HL-60 (cell line): ENCODE measurements at regions not wholly inside any gene's neighbourhood (a gene's known extent, or its start where the extent isn't known, plus 50 kb on each side); places are given as distances from the start of the nearest gene placed in this dataset.
"Not testable (repeated sequence)": the region's sequence is repeated elsewhere in the genome, so short reads cannot be mapped to it uniquely, and the experiment has no call there.

Experiments used
- DNase-seq, 2 experiments: peaks; one replicate each; pipeline ENCODE4 v3.0.0-alpha.2; 2010 to 2020; ENCODE audit warnings: low read depth in 1 of 2, low spot score in 1 of 2
- H3K27ac ChIP-seq: fragments of 250-450 bp; sonication (Bioruptor Pico); replicated peaks from 2 replicates; pipeline ENCODE4 v1.5.1; 2020; ENCODE audit warnings: mild to moderate bottlenecking, moderate library complexity
- H3K27me3 ChIP-seq: fragments of 250-450 bp; sonication (Bioruptor Pico); 2 replicates; pipeline ENCODE4 v1.5.1; 2021; ENCODE audit warnings: mild to moderate bottlenecking, moderate library complexity; ENCODE audit not compliant: insufficient read depth, poor library complexity, severe bottlenecking
- H3K4me3 ChIP-seq: replicated peaks from 2 replicates; pipeline ENCODE4 v1.5.1; 2011; ENCODE audit warnings: mild to moderate bottlenecking, control low read depth, low read length; ENCODE audit not compliant: insufficient read depth
- GABPA ChIP-seq: IDR thresholded peaks from 2 replicates; pipeline ENCODE4 v1.6.1; 2012; ENCODE audit warnings: low read depth
- POLR2AphosphoS5 ChIP-seq: IDR thresholded peaks from 2 replicates; pipeline ENCODE4 v1.6.1; 2012; ENCODE audit warnings: low read depth
- SPI1 ChIP-seq: IDR thresholded peaks from 2 replicates; pipeline ENCODE4 v1.6.1; 2012; ENCODE audit warnings: low read depth, mild to moderate bottlenecking, borderline replicate concordance
- TF ChIP-seq, protein P1 (sequence below): IDR thresholded peaks from one replicate; pipeline ENCODE4 v1.5.1; 2011; ENCODE audit warnings: low read length, control low read depth, inconsistent platforms; ENCODE audit not compliant: insufficient read depth
- TF ChIP-seq, protein P2 (sequence below): IDR thresholded peaks from 2 replicates; pipeline ENCODE4 v1.6.1; 2012; ENCODE audit warnings: low read depth; ENCODE audit not compliant: insufficient replicate concordance

DNA sequence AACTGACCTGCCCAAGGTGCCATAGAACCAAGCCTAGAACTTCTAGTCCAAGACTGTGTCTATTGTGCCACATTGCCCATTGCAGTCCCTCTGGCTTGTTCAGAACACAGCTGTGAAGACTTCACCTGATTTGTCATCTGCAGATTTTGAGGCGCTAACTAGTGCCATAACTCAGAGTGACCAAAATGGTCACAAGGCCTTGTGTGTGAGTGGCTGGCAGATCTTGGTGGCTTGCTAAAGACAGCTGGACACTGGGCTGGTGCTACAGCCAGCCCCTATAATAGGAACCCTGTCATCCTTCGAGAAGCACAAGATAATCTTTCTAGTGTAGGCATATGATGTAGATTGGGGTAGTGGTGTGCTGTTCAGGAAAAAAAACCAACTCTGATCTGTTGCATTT, 63.7 kb upstream of the IFNLR1 start:
- TF ChIP-seq POLR2AphosphoS5: no peak
- TF ChIP-seq GABPA: no peak
- TF ChIP-seq, protein P1, sequence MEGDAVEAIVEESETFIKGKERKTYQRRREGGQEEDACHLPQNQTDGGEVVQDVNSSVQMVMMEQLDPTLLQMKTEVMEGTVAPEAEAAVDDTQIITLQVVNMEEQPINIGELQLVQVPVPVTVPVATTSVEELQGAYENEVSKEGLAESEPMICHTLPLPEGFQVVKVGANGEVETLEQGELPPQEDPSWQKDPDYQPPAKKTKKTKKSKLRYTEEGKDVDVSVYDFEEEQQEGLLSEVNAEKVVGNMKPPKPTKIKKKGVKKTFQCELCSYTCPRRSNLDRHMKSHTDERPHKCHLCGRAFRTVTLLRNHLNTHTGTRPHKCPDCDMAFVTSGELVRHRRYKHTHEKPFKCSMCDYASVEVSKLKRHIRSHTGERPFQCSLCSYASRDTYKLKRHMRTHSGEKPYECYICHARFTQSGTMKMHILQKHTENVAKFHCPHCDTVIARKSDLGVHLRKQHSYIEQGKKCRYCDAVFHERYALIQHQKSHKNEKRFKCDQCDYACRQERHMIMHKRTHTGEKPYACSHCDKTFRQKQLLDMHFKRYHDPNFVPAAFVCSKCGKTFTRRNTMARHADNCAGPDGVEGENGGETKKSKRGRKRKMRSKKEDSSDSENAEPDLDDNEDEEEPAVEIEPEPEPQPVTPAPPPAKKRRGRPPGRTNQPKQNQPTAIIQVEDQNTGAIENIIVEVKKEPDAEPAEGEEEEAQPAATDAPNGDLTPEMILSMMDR: no peak
- no peak for TF ChIP-seq SPI1
- TF ChIP-seq, protein P2, sequence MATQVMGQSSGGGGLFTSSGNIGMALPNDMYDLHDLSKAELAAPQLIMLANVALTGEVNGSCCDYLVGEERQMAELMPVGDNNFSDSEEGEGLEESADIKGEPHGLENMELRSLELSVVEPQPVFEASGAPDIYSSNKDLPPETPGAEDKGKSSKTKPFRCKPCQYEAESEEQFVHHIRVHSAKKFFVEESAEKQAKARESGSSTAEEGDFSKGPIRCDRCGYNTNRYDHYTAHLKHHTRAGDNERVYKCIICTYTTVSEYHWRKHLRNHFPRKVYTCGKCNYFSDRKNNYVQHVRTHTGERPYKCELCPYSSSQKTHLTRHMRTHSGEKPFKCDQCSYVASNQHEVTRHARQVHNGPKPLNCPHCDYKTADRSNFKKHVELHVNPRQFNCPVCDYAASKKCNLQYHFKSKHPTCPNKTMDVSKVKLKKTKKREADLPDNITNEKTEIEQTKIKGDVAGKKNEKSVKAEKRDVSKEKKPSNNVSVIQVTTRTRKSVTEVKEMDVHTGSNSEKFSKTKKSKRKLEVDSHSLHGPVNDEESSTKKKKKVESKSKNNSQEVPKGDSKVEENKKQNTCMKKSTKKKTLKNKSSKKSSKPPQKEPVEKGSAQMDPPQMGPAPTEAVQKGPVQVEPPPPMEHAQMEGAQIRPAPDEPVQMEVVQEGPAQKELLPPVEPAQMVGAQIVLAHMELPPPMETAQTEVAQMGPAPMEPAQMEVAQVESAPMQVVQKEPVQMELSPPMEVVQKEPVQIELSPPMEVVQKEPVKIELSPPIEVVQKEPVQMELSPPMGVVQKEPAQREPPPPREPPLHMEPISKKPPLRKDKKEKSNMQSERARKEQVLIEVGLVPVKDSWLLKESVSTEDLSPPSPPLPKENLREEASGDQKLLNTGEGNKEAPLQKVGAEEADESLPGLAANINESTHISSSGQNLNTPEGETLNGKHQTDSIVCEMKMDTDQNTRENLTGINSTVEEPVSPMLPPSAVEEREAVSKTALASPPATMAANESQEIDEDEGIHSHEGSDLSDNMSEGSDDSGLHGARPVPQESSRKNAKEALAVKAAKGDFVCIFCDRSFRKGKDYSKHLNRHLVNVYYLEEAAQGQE: no peak
- Histone ChIP-seq H3K27ac (no peak overlapping the region), H3K4me3 (no peak overlapping the region), H3K27me3 (no peaks in the 10 kb centered on the region)
- DNase-seq: no peak

- DNase-seq: no peak
- TF ChIP-seq GABPA: no peak
- TF ChIP-seq, protein P2: no peak
- no peak for TF ChIP-seq POLR2AphosphoS5
- TF ChIP-seq SPI1: no peak
- TF ChIP-seq, protein P1: no peak
- H3K4me3 ChIP-seq: no peak overlapping the region
- H3K27me3 ChIP-seq: no peaks in the 10 kb centered on the region
- no peak overlapping the region for H3K27ac ChIP-seq
Observed at GRCh38 chr1:24250224-24250623, 63.1 kb upstream of the IFNLR1 start.

GRCh38 chr1:24248859-24249258, 61.8 kb upstream of the IFNLR1 start:
- H3K4me3 ChIP-seq: no peak overlapping the region
- peak; percentile 42 to 65 for DNase-seq
- no peak overlapping the region for H3K27ac ChIP-seq
- H3K27me3 ChIP-seq: no peaks in the 10 kb centered on the region
- TF ChIP-seq GABPA (no peak), SPI1 (peak; percentile 95), POLR2AphosphoS5 (no peak)
- TF ChIP-seq, protein P1: no peak
- TF ChIP-seq, protein P2: no peak

DNA sequence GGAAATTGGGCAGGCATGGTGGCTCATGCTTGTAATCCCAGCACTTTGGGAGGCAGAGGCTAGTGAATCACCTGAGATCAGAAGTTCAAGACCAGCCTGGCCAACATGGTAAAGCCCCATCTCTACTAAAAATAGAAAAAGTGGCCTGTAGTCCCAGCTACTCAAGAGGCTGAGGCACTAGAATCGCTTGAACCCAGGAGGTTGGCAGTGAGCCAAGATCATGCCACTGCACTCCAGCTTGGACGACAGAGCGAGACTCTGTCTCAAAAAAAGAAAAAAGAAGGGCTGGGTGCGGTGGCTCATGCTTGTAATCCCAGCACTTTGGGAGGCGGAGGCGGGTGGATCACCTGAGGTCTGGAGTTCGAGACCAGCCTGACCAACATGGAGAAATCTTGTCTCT, 60.2 kb upstream of the IFNLR1 start:
- not testable (repeated sequence) for H3K27me3 ChIP-seq, DNase-seq, H3K27ac ChIP-seq, H3K4me3 ChIP-seq
